ENCODE measurements at regions not wholly inside any gene's neighbourhood (a gene's known extent, or its start where the extent isn't known, plus 50 kb on each side); places are given as distances from the start of the nearest gene placed in this dataset.

- DNase-seq (ENCODE audit: low read depth in 4 of 4, low spot score in 3 of 4) = no peak
These were observed 162.2 kb upstream of the KCNK2 start for GRCh38 chr1:214920337-214920736.

GRCh38 chr1:214923278-214923915 is 159.1 kb upstream of the KCNK2 start:
- no peak for DNase-seq (ENCODE audit: low read depth in 4 of 4, low spot score in 3 of 4)

GRCh38 chr1:214927796-214928195 is 154.7 kb upstream of the KCNK2 start:
- DNase-seq (ENCODE audit: low read depth in 4 of 4, low spot score in 3 of 4) = no peak

- DNase-seq (ENCODE audit: low read depth in 4 of 4, low spot score in 3 of 4) = no peak
These were observed 154.0 kb upstream of the KCNK2 start for GRCh38 chr1:214928574-214928973.

GRCh38 chr1:214933375-214933774 is 149.2 kb upstream of the KCNK2 start:
- no peak for DNase-seq (ENCODE audit: low read depth in 4 of 4, low spot score in 3 of 4)

GRCh38 chr1:214934045-214934444 is 148.5 kb upstream of the KCNK2 start:
- no peak for DNase-seq (ENCODE audit: low read depth in 4 of 4, low spot score in 3 of 4)

- no peak for DNase-seq (ENCODE audit: low read depth in 4 of 4, low spot score in 3 of 4)
These were observed 147.3 kb upstream of the KCNK2 start for GRCh38 chr1:214935258-214935657.

- DNase-seq (ENCODE audit: low read depth in 4 of 4, low spot score in 3 of 4) = no peak
These were observed 143.4 kb upstream of the KCNK2 start for GRCh38 chr1:214939180-214939579.

GRCh38 chr1:214941061-214941460 is 141.5 kb upstream of the KCNK2 start:
- no peak for DNase-seq (ENCODE audit: low read depth in 4 of 4, low spot score in 3 of 4)

- DNase-seq (ENCODE audit: low read depth in 4 of 4, low spot score in 3 of 4) = no peak
These were observed 139.5 kb upstream of the KCNK2 start for GRCh38 chr1:214943054-214943453.

- DNase-seq (ENCODE audit: low read depth in 4 of 4, low spot score in 3 of 4) = no peak
These were observed 135.9 kb upstream of the KCNK2 start for GRCh38 chr1:214946615-214947014.

- DNase-seq (ENCODE audit: low read depth in 4 of 4, low spot score in 3 of 4) = no peak
These were observed 129.9 kb upstream of the KCNK2 start for GRCh38 chr1:214952648-214953047.

GRCh38 chr1:214953901-214954616 is 128.5 kb upstream of the KCNK2 start:
- DNase-seq (ENCODE audit: low read depth in 4 of 4, low spot score in 3 of 4) = no peak

GRCh38 chr1:214954617-214954949 is 128.0 kb upstream of the KCNK2 start:
- DNase-seq (ENCODE audit: low read depth in 4 of 4, low spot score in 3 of 4) = no peak

GRCh38 chr1:214957330-214958137 is 125.0 kb upstream of the KCNK2 start:
- no peak for DNase-seq (ENCODE audit: low read depth in 4 of 4, low spot score in 3 of 4)

- no peak for DNase-seq (ENCODE audit: low read depth in 4 of 4, low spot score in 3 of 4)
These were observed 124.1 kb upstream of the KCNK2 start for GRCh38 chr1:214958486-214958885.

GRCh38 chr1:214966346-214966745 is 116.2 kb upstream of the KCNK2 start:
- no peak for DNase-seq (ENCODE audit: low read depth in 4 of 4, low spot score in 3 of 4)

GRCh38 chr1:214967865-214968575 is 114.5 kb upstream of the KCNK2 start:
- no peak for DNase-seq (ENCODE audit: low read depth in 4 of 4, low spot score in 3 of 4)

- no peak for DNase-seq (ENCODE audit: low read depth in 4 of 4, low spot score in 3 of 4)
These were observed 112.5 kb upstream of the KCNK2 start for GRCh38 chr1:214970016-214970415.

- no peak for DNase-seq (ENCODE audit: low read depth in 4 of 4, low spot score in 3 of 4)
These were observed 111.5 kb upstream of the KCNK2 start for GRCh38 chr1:214971071-214971470.

- DNase-seq (ENCODE audit: low read depth in 4 of 4, low spot score in 3 of 4) = no peak
These were observed 108.5 kb upstream of the KCNK2 start for GRCh38 chr1:214974002-214974401.
